Vagina (tissue), 2 donors: ENCODE measurements at regions not wholly inside any gene's neighbourhood (a gene's known extent, or its start where the extent isn't known, plus 50 kb on each side); places are given as distances from the start of the nearest gene placed in this dataset.

Experiments used
- DNase-seq, 2 donors: peaks; one replicate each; pipeline ENCODE4 v3.0.0-alpha.2; 2017; ENCODE audit errors: extremely low spot score in 2 of 2
- H3K27ac ChIP-seq: fragments of 200-600 bp; sonication (generic); one replicate; pipeline ENCODE4 v1.5.1; 2019
- H3K27me3 ChIP-seq: fragments of 200-600 bp; sonication (generic); one replicate; pipeline ENCODE4 v1.5.1; 2019
- H3K36me3 ChIP-seq, 2 donors: fragments of 200-600 bp; sonication (generic); one replicate each; pipeline ENCODE4 v1.5.1; 2017 to 2019
- H3K4me1 ChIP-seq: fragments of 200-600 bp; sonication (generic); one replicate; pipeline ENCODE4 v1.5.1; 2019
- H3K4me3 ChIP-seq, 2 donors: fragments of 200-600 bp; sonication (generic); 1 replicate in 1 of 2; 2 replicates in 1 of 2; pipeline ENCODE4 v1.5.1; 2016 to 2019
- H3K9me3 ChIP-seq: fragments of 200-600 bp; sonication (generic); one replicate; pipeline ENCODE4 v1.5.1; 2019
- CTCF ChIP-seq, 3 experiments: fragments of 450-650 bp in 2 of 3; fragments of 200-600 bp in 1 of 3; sonication (generic) in 1 of 3; IDR thresholded peaks; one replicate each; pipeline ENCODE4 v1.5.1; 2017 to 2019; ENCODE audit warnings: antibody characterized with exemption in 3 of 3, mild to moderate bottlenecking in 2 of 3, moderate library complexity in 2 of 3
- POLR2A ChIP-seq, 2 donors: fragments of 450-650 bp; IDR thresholded peaks; one replicate each; pipeline ENCODE4 v1.6.1; 2017; ENCODE audit warnings: antibody characterized with exemption in 2 of 2, mild to moderate bottlenecking in 2 of 2, moderate library complexity in 2 of 2
- POLR2AphosphoS5 ChIP-seq, 2 donors: sonication (generic); formaldehyde crosslinking; IDR thresholded peaks; one replicate each; pipeline ENCODE4 v1.9.0; 2017; ENCODE audit warnings: antibody characterized with exemption in 2 of 2, mild to moderate bottlenecking in 2 of 2, low read depth in 1 of 2; ENCODE audit not compliant: insufficient read depth in 1 of 2
- intact Hi-C: fragments of 100-400 bp; cut with DNase I; formaldehyde crosslinking; loops from one replicate; pipeline ENCODE4 v1.15.1; 2023

- no peaks in the 10 kb centered on the region for H3K27me3 ChIP-seq
- H3K9me3 ChIP-seq, result no peaks in the 10 kb centered on the region
- TF ChIP-seq POLR2AphosphoS5 (IDR thresholded peaks at IDR 0.05; ENCODE audit: insufficient read depth in 1 of 2, low read depth in 1 of 2) (no peak), POLR2A (IDR thresholded peaks at IDR 0.05) (no peak), CTCF (IDR thresholded peaks at IDR 0.05) (no peak)
- no peaks in the 10 kb centered on the region for H3K36me3 ChIP-seq
- H3K4me3 ChIP-seq, result no peak overlapping the region
- DNase-seq, result peak; percentile 52 to 81
- H3K27ac ChIP-seq, result no peak overlapping the region
- no peaks in the 10 kb centered on the region for H3K4me1 ChIP-seq
- intact Hi-C loops, result no loop called here
These were observed 286.3 kb downstream of the FAM43A start for GRCh38 chr3:194971965-194972364.

GRCh38 chr3:194972641-194973040 lies 287.0 kb downstream of the FAM43A start:
- Histone ChIP-seq H3K4me3 (no peak overlapping the region), H3K4me1 (no peaks in the 10 kb centered on the region), H3K27me3 (no peaks in the 10 kb centered on the region), H3K27ac (no peak overlapping the region), H3K9me3 (no peaks in the 10 kb centered on the region), H3K36me3 (no peaks in the 10 kb centered on the region)
- intact Hi-C loops, result no loop called here
- TF ChIP-seq POLR2A (IDR thresholded peaks at IDR 0.05) (no peak), POLR2AphosphoS5 (IDR thresholded peaks at IDR 0.05; ENCODE audit: insufficient read depth in 1 of 2, low read depth in 1 of 2) (no peak), CTCF (IDR thresholded peaks at IDR 0.05) (no peak)
- DNase-seq, result peak in 1 of 2 donors; percentile 42

- TF ChIP-seq POLR2AphosphoS5 (IDR thresholded peaks at IDR 0.05; ENCODE audit: insufficient read depth in 1 of 2, low read depth in 1 of 2) (no peak), POLR2A (IDR thresholded peaks at IDR 0.05) (no peak), CTCF (IDR thresholded peaks at IDR 0.05) (no peak)
- Histone ChIP-seq H3K27ac (no peak overlapping the region), H3K4me1 (no peaks in the 10 kb centered on the region), H3K9me3 (no peaks in the 10 kb centered on the region), H3K27me3 (no peaks in the 10 kb centered on the region), H3K36me3 (no peaks in the 10 kb centered on the region), H3K4me3 (no peak overlapping the region)
- intact Hi-C loops, result no loop called here
- peak; percentile 69 to 88 for DNase-seq
These were observed 287.8 kb downstream of the FAM43A start for GRCh38 chr3:194973366-194974000.

- no peaks in the 10 kb centered on the region for H3K4me1 ChIP-seq
- DNase-seq, result peak in 1 of 2 donors; percentile 75
- no peaks in the 10 kb centered on the region for H3K9me3 ChIP-seq
- intact Hi-C loops, result no loop called here
- no peaks in the 10 kb centered on the region for H3K27me3 ChIP-seq
- TF ChIP-seq POLR2A (IDR thresholded peaks at IDR 0.05) (no peak), POLR2AphosphoS5 (IDR thresholded peaks at IDR 0.05; ENCODE audit: insufficient read depth in 1 of 2, low read depth in 1 of 2) (no peak), CTCF (IDR thresholded peaks at IDR 0.05) (no peak)
- H3K36me3 ChIP-seq, result no peaks in the 10 kb centered on the region
- H3K27ac ChIP-seq, result no peak overlapping the region
- no peak overlapping the region for H3K4me3 ChIP-seq
These were observed 288.9 kb downstream of the FAM43A start for GRCh38 chr3:194974468-194975135.

GRCh38 chr3:194976049-194976451 lies 290.4 kb downstream of the FAM43A start:
- Histone ChIP-seq H3K4me1 (no peaks in the 10 kb centered on the region), H3K27ac (no peak overlapping the region), H3K27me3 (no peaks in the 10 kb centered on the region), H3K36me3 (no peaks in the 10 kb centered on the region), H3K4me3 (no peak overlapping the region), H3K9me3 (no peaks in the 10 kb centered on the region)
- intact Hi-C loops, result no loop called here
- peak; percentile 79 to 81 for DNase-seq
- TF ChIP-seq POLR2AphosphoS5 (IDR thresholded peaks at IDR 0.05; ENCODE audit: insufficient read depth in 1 of 2, low read depth in 1 of 2) (no peak), POLR2A (IDR thresholded peaks at IDR 0.05) (no peak), CTCF (IDR thresholded peaks at IDR 0.05) (no peak)
